ENCODE measurements at regions not wholly inside any gene's neighbourhood (a gene's known extent, or its start where the extent isn't known, plus 50 kb on each side); places are given as distances from the start of the nearest gene placed in this dataset.

- ATAC-seq (replicated peaks in 1 of 2), result no peak
- Mint-ChIP-seq H3K27ac (no peak overlapping the region), H3K4me1 (ENCODE audit: low read depth) (no peaks in the 10 kb centered on the region)
Measured at GRCh38 chr11:13094930-13095687, 86.0 kb downstream of the RASSF10 start.

GRCh38 chr11:13098063-13098462, 88.9 kb downstream of the RASSF10 start:
- peaks cover 0 to 2% of the 10 kb centered on the region in 2 donors for H3K36me3 Mint-ChIP-seq (ENCODE audit: insufficient read depth in 2 of 2)
- DNase-seq (no peak), ATAC-seq (replicated peaks in 1 of 2) (no peak)
- no peak overlapping the region for H3K4me3 Mint-ChIP-seq
- no peaks in the 10 kb centered on the region for H3K4me1 Mint-ChIP-seq (ENCODE audit: low read depth)
- peaks cover 0 to 2% of the 10 kb centered on the region in 2 donors for H3K9me3 Mint-ChIP-seq
- H3K27me3 Mint-ChIP-seq (ENCODE audit: low read depth), result peaks cover 30% of the 10 kb centered on the region
- no peak overlapping the region for H3K27ac Mint-ChIP-seq

More at GRCh38 chr11:13094930-13095687, 86.0 kb downstream of the RASSF10 start:
- Mint-ChIP-seq H3K36me3 (ENCODE audit: insufficient read depth in 2 of 2) (peaks cover 0 to 2% of the 10 kb centered on the region in 2 donors), H3K27me3 (ENCODE audit: low read depth) (peaks cover 19% of the 10 kb centered on the region), H3K9me3 (peaks cover 0 to 2% of the 10 kb centered on the region in 2 donors), H3K4me3 (no peak overlapping the region)
- no peak for DNase-seq

GRCh38 chr11:13098616-13099289, 89.6 kb downstream of the RASSF10 start:
- ATAC-seq (replicated peaks in 1 of 2), result no peak
- DNase-seq, result no peak
- peaks cover 30% of the 10 kb centered on the region for H3K27me3 Mint-ChIP-seq (ENCODE audit: low read depth)
- peaks cover 0 to 2% of the 10 kb centered on the region in 2 donors for H3K36me3 Mint-ChIP-seq (ENCODE audit: insufficient read depth in 2 of 2)
- H3K4me1 Mint-ChIP-seq (ENCODE audit: low read depth), result no peaks in the 10 kb centered on the region
- no peak overlapping the region for H3K4me3 Mint-ChIP-seq
- no peak overlapping the region for H3K27ac Mint-ChIP-seq
- peaks cover 0 to 2% of the 10 kb centered on the region in 2 donors for H3K9me3 Mint-ChIP-seq

GRCh38 chr11:13101644-13102512, 92.8 kb downstream of the RASSF10 start:
- peaks cover 0 to 2% of the 10 kb centered on the region in 2 donors for H3K36me3 Mint-ChIP-seq (ENCODE audit: insufficient read depth in 2 of 2)
- H3K9me3 Mint-ChIP-seq, result peaks cover 0 to 5% of the 10 kb centered on the region in 2 donors
- ATAC-seq (replicated peaks in 1 of 2) (no peak), DNase-seq (no peak)
- H3K27ac Mint-ChIP-seq, result no peak overlapping the region
- no peak overlapping the region for H3K4me3 Mint-ChIP-seq
- peaks cover 5% of the 10 kb centered on the region for H3K4me1 Mint-ChIP-seq (ENCODE audit: low read depth)
- H3K27me3 Mint-ChIP-seq (ENCODE audit: low read depth), result peaks cover 44% of the 10 kb centered on the region

- Mint-ChIP-seq H3K36me3 (ENCODE audit: insufficient read depth in 2 of 2) (peaks cover 0 to 2% of the 10 kb centered on the region in 2 donors), H3K27ac (no peak overlapping the region), H3K27me3 (ENCODE audit: low read depth) (peaks cover 50% of the 10 kb centered on the region), H3K9me3 (peaks cover 0 to 5% of the 10 kb centered on the region in 2 donors), H3K4me3 (no peak overlapping the region), H3K4me1 (ENCODE audit: low read depth) (peaks cover 5% of the 10 kb centered on the region)
- ATAC-seq (replicated peaks in 1 of 2) (no peak), DNase-seq (no peak)
Measured at GRCh38 chr11:13102513-13102840, 93.4 kb downstream of the RASSF10 start.

GRCh38 chr11:13102865-13103539, 93.9 kb downstream of the RASSF10 start:
- ATAC-seq (replicated peaks in 1 of 2), result no peak
- no peak for DNase-seq
- H3K4me1 Mint-ChIP-seq (ENCODE audit: low read depth), result peaks cover 5% of the 10 kb centered on the region

GRCh38 chr11:13103962-13104554, 94.9 kb downstream of the RASSF10 start:
- H3K36me3 Mint-ChIP-seq (ENCODE audit: insufficient read depth in 2 of 2), result peaks cover 0 to 2% of the 10 kb centered on the region in 2 donors
- H3K27ac Mint-ChIP-seq, result no peak overlapping the region
- H3K9me3 Mint-ChIP-seq, result peaks cover 0 to 5% of the 10 kb centered on the region in 2 donors
- no peak for ATAC-seq (replicated peaks in 1 of 2)
- H3K4me3 Mint-ChIP-seq, result no peak overlapping the region
- no peak for DNase-seq
- H3K4me1 Mint-ChIP-seq (ENCODE audit: low read depth), result peaks cover 5% of the 10 kb centered on the region
- peaks cover 60% of the 10 kb centered on the region for H3K27me3 Mint-ChIP-seq (ENCODE audit: low read depth)

More at GRCh38 chr11:13102865-13103539, 93.9 kb downstream of the RASSF10 start:
- Mint-ChIP-seq H3K36me3 (ENCODE audit: insufficient read depth in 2 of 2) (peaks cover 0 to 2% of the 10 kb centered on the region in 2 donors), H3K4me3 (no peak overlapping the region), H3K9me3 (peaks cover 0 to 5% of the 10 kb centered on the region in 2 donors), H3K27me3 (ENCODE audit: low read depth) (peaks cover 55% of the 10 kb centered on the region), H3K27ac (no peak overlapping the region)

- peaks cover 0 to 4% of the 10 kb centered on the region in 2 donors for H3K9me3 Mint-ChIP-seq
- no peak for ATAC-seq (replicated peaks in 1 of 2)
- H3K27ac Mint-ChIP-seq, result no peak overlapping the region
- peaks cover 5% of the 10 kb centered on the region for H3K4me1 Mint-ChIP-seq (ENCODE audit: low read depth)
- H3K4me3 Mint-ChIP-seq, result no peak overlapping the region
- no peak for DNase-seq
- peaks cover 60% of the 10 kb centered on the region for H3K27me3 Mint-ChIP-seq (ENCODE audit: low read depth)
- no peaks in the 10 kb centered on the region for H3K36me3 Mint-ChIP-seq (ENCODE audit: insufficient read depth in 2 of 2)
Measured at GRCh38 chr11:13104619-13105236, 95.6 kb downstream of the RASSF10 start.

GRCh38 chr11:13105237-13105844, 96.2 kb downstream of the RASSF10 start:
- ATAC-seq (replicated peaks in 1 of 2), result no peak
- H3K36me3 Mint-ChIP-seq (ENCODE audit: insufficient read depth in 2 of 2), result no peaks in the 10 kb centered on the region
- H3K27ac Mint-ChIP-seq, result no peak overlapping the region
- H3K9me3 Mint-ChIP-seq, result peaks cover 0 to 4% of the 10 kb centered on the region in 2 donors
- peaks cover 60% of the 10 kb centered on the region for H3K27me3 Mint-ChIP-seq (ENCODE audit: low read depth)
- H3K4me3 Mint-ChIP-seq, result no peak overlapping the region
- no peak for DNase-seq
- peaks cover 5% of the 10 kb centered on the region for H3K4me1 Mint-ChIP-seq (ENCODE audit: low read depth)

- Mint-ChIP-seq H3K27ac (no peak overlapping the region), H3K27me3 (ENCODE audit: low read depth) (peaks cover 55% of the 10 kb centered on the region), H3K4me3 (no peak overlapping the region), H3K36me3 (ENCODE audit: insufficient read depth in 2 of 2) (no peaks in the 10 kb centered on the region), H3K9me3 (peaks cover 0 to 4% of the 10 kb centered on the region in 2 donors), H3K4me1 (ENCODE audit: low read depth) (peaks cover 5% of the 10 kb centered on the region)
- DNase-seq, result no peak
- ATAC-seq (replicated peaks in 1 of 2), result no peak
Measured at GRCh38 chr11:13107544-13108044, 98.5 kb downstream of the RASSF10 start.

- H3K27ac Mint-ChIP-seq, result no peak overlapping the region
- no peak overlapping the region for H3K4me3 Mint-ChIP-seq
- peaks cover 50% of the 10 kb centered on the region for H3K27me3 Mint-ChIP-seq (ENCODE audit: low read depth)
- no peaks in the 10 kb centered on the region for H3K36me3 Mint-ChIP-seq (ENCODE audit: insufficient read depth in 2 of 2)
- DNase-seq (no peak), ATAC-seq (replicated peaks in 1 of 2) (no peak)
- peaks cover 5% of the 10 kb centered on the region for H3K4me1 Mint-ChIP-seq (ENCODE audit: low read depth)
- peaks cover 0 to 4% of the 10 kb centered on the region in 2 donors for H3K9me3 Mint-ChIP-seq
Measured at GRCh38 chr11:13108416-13108815, 99.3 kb downstream of the RASSF10 start.
